Neural cell (in vitro differentiated cells): ENCODE measurements at regions not wholly inside any gene's neighbourhood (a gene's known extent, or its start where the extent isn't known, plus 50 kb on each side); places are given as distances from the start of the nearest gene placed in this dataset.

Experiments
- H2AFZ ChIP-seq: fragments of 200-600, 300-800 bp; sonication (generic), shearing (Covaris generic); 2 replicates; pipeline ENCODE4 v1.6.0; 2014; ENCODE audit warnings: low read depth, mild to moderate bottlenecking, antibody characterized with exemption, low read length, moderate library complexity
- H3F3A ChIP-seq: fragments of 200-600 bp; shearing (Covaris generic); 2 replicates; pipeline ENCODE4 v1.6.1; 2016; ENCODE audit warnings: mild to moderate bottlenecking, moderate library complexity, mixed read lengths, antibody characterized with exemption, low read length; ENCODE audit not compliant: insufficient read depth, poor library complexity, severe bottlenecking
- H3K27ac ChIP-seq: fragments of 200-600, 300-800 bp; sonication (generic), shearing (Covaris generic); 2 replicates; pipeline ENCODE4 v1.5.1; 2014; ENCODE audit warnings: mild to moderate bottlenecking, low read length, moderate library complexity
- H3K27me3 ChIP-seq: fragments of 300-800, 200-600 bp; sonication (generic), shearing (Covaris generic); 2 replicates; pipeline ENCODE4 v1.6.0; 2014; ENCODE audit warnings: mild to moderate bottlenecking, low read depth, low read length, moderate library complexity; ENCODE audit not compliant: insufficient read depth
- H3K36me3 ChIP-seq: fragments of 300-800, 200-600 bp; sonication (generic), shearing (Covaris generic); 2 replicates; pipeline ENCODE4 v1.5.1; 2014; ENCODE audit warnings: mild to moderate bottlenecking, antibody characterized with exemption, low read length, moderate library complexity; ENCODE audit not compliant: insufficient read depth
- H3K4me2 ChIP-seq: fragments of 300-800, 200-600 bp; sonication (generic), shearing (Covaris generic); 2 replicates; pipeline ENCODE4 v1.6.0; 2014; ENCODE audit warnings: mild to moderate bottlenecking, low read length
- H3K4me3 ChIP-seq: fragments of 300-800, 200-600 bp; sonication (generic), shearing (Covaris generic); 2 replicates; pipeline ENCODE4 v1.5.1; 2014; ENCODE audit warnings: mild to moderate bottlenecking, low read length, moderate library complexity
- H3K79me2 ChIP-seq: fragments of 200-600 bp; shearing (Covaris generic); replicated peaks from 2 replicates; pipeline ENCODE4 v1.6.0; 2014; ENCODE audit warnings: mild to moderate bottlenecking, low read length, moderate library complexity; ENCODE audit not compliant: insufficient read depth
- H3K9ac ChIP-seq: fragments of 300-800, 200-600 bp; sonication (generic), shearing (Covaris generic); 2 replicates; pipeline ENCODE4 v1.6.1; 2016; ENCODE audit warnings: mild to moderate bottlenecking, low read length, mixed read lengths
- H3K9me2 ChIP-seq: fragments of 200-600 bp; shearing (Covaris generic); 2 replicates; pipeline ENCODE4 v1.6.1; 2016; ENCODE audit warnings: mild to moderate bottlenecking, low read length, mixed read lengths; ENCODE audit not compliant: insufficient read depth
- H3K9me3 ChIP-seq: fragments of 200-600, 300-800 bp; sonication (generic), shearing (Covaris generic); 2 replicates; pipeline ENCODE4 v1.6.1; 2016; ENCODE audit warnings: mild to moderate bottlenecking, mixed run types, low read length, moderate library complexity, mixed read lengths
- H4K20me1 ChIP-seq: fragments of 200-600 bp; shearing (Covaris generic); 2 replicates; pipeline ENCODE4 v1.6.1; 2016; ENCODE audit warnings: mild to moderate bottlenecking, mixed run types; ENCODE audit not compliant: insufficient read depth
- CTCF ChIP-seq: fragments of 450-650 bp; IDR thresholded peaks from 2 replicates; pipeline ENCODE4 v1.5.1; 2014; ENCODE audit warnings: antibody characterized with exemption, mild to moderate bottlenecking, moderate library complexity; ENCODE audit not compliant: poor library complexity, severe bottlenecking
- EP300 ChIP-seq: fragments of 450-650 bp; conservative IDR thresholded peaks from 2 replicates; pipeline ENCODE4 v1.6.1; 2014; ENCODE audit warnings: antibody characterized with exemption, mild to moderate bottlenecking, moderate library complexity; ENCODE audit not compliant: poor library complexity, severe bottlenecking
- EZH2 ChIP-seq: fragments of 200-600, 300-800 bp; shearing (Covaris generic), sonication (generic); IDR thresholded peaks from 2 replicates; pipeline ENCODE4 v1.6.1; 2014; ENCODE audit warnings: antibody characterized with exemption, low read length, borderline replicate concordance, mild to moderate bottlenecking; ENCODE audit not compliant: insufficient read depth, poor library complexity, severe bottlenecking
- MXI1 ChIP-seq: fragments of 450-650 bp; conservative IDR thresholded peaks from 2 replicates; pipeline ENCODE4 v1.6.1; 2014; ENCODE audit warnings: antibody characterized with exemption, mild to moderate bottlenecking; ENCODE audit not compliant: poor library complexity, severe bottlenecking
- POLR2AphosphoS5 ChIP-seq: IDR thresholded peaks from 2 replicates; pipeline ENCODE4 v1.6.1; 2012
- RAD21 ChIP-seq: fragments of 450-650 bp; conservative IDR thresholded peaks from 2 replicates; pipeline ENCODE4 v1.6.1; 2014; ENCODE audit warnings: antibody characterized with exemption, mild to moderate bottlenecking, moderate library complexity
- REST ChIP-seq: IDR thresholded peaks from 2 replicates; pipeline ENCODE4 v1.6.1; 2012; ENCODE audit warnings: borderline replicate concordance
- SMC3 ChIP-seq: fragments of 450-650 bp; conservative IDR thresholded peaks from 2 replicates; pipeline ENCODE4 v1.6.1; 2014; ENCODE audit warnings: antibody characterized with exemption, mild to moderate bottlenecking, moderate library complexity; ENCODE audit not compliant: poor library complexity
- TAF1 ChIP-seq: IDR thresholded peaks from 2 replicates; pipeline ENCODE4 v1.6.1; 2012; ENCODE audit warnings: low read depth

- no peak overlapping the region for H3K9ac ChIP-seq
- peaks cover 27% of the 10 kb centered on the region for H3K27me3 ChIP-seq
- H4K20me1 ChIP-seq: no peaks in the 10 kb centered on the region
- no peak overlapping the region for H3K4me2 ChIP-seq
- TF ChIP-seq MXI1: no peak
- no peak for TF ChIP-seq EP300
- no peak for TF ChIP-seq EZH2
- no peak for TF ChIP-seq REST
- TF ChIP-seq POLR2AphosphoS5: no peak
- no peak for TF ChIP-seq SMC3
- no peak for TF ChIP-seq TAF1
- no peak for TF ChIP-seq CTCF
- no peak overlapping the region for H2AFZ ChIP-seq
- H3K4me3 ChIP-seq: no peak overlapping the region
- no peaks in the 10 kb centered on the region for H3K36me3 ChIP-seq
- H3K27ac ChIP-seq: no peak overlapping the region
- no peaks in the 10 kb centered on the region for H3K9me3 ChIP-seq
- H3F3A ChIP-seq: no peaks in the 10 kb centered on the region
- H3K79me2 ChIP-seq: no peaks in the 10 kb centered on the region
- no peaks in the 10 kb centered on the region for H3K9me2 ChIP-seq
Observed at GRCh38 chr3:18247776-18248310, 177.3 kb downstream of the SATB1 start.

GRCh38 chr3:18247139-18247695 is 177.9 kb downstream of the SATB1 start:
- H3K27ac ChIP-seq: no peak overlapping the region
- H2AFZ ChIP-seq: no peak overlapping the region
- no peaks in the 10 kb centered on the region for H3K9me3 ChIP-seq
- no peak overlapping the region for H3K9ac ChIP-seq
- no peaks in the 10 kb centered on the region for H3K9me2 ChIP-seq
- H4K20me1 ChIP-seq: no peaks in the 10 kb centered on the region
- H3K36me3 ChIP-seq: no peaks in the 10 kb centered on the region
- H3K4me2 ChIP-seq: no peak overlapping the region
- TF ChIP-seq POLR2AphosphoS5 (no peak), TAF1 (no peak), CTCF (no peak), EP300 (no peak), MXI1 (no peak), RAD21 (no peak), REST (no peak)
- no peaks in the 10 kb centered on the region for H3K79me2 ChIP-seq
- no peaks in the 10 kb centered on the region for H3F3A ChIP-seq
- peaks cover 27% of the 10 kb centered on the region for H3K27me3 ChIP-seq
- H3K4me3 ChIP-seq: no peak overlapping the region
